ENCODE measurements at regions not wholly inside any gene's neighbourhood (a gene's known extent, or its start where the extent isn't known, plus 50 kb on each side); places are given as distances from the start of the nearest gene placed in this dataset.

- Histone ChIP-seq H3K9me3 (ENCODE audit: control insufficient read depth, insufficient read depth, low read depth, low read length) (no peaks in the 10 kb centered on the region), H3K36me3 (ENCODE audit: control insufficient read depth, insufficient read depth, low read length) (no peaks in the 10 kb centered on the region), H3K27me3 (ENCODE audit: control insufficient read depth, insufficient read depth, low read length) (no peaks in the 10 kb centered on the region), H3K4me3 (ENCODE audit: low read depth in 2 of 2, low read length in 2 of 2) (no peak overlapping the region), H3K27ac (ENCODE audit: low read length) (no peak overlapping the region), H3K4me1 (ENCODE audit: control insufficient read depth, insufficient read depth, low read length) (no peaks in the 10 kb centered on the region)
- BruUV-seq (replicated peaks), result no TSS peak
- DNase-seq (ENCODE audit: low read depth, low spot score) (no peak), ATAC-seq (no peak)
- in situ Hi-C loops (cut with HindIII; ENCODE audit: low pct_unique_long_range_greater_than_20kb, low sequenced_read_pairs) (no loop called here), intact Hi-C loops (cut with micrococcal nuclease; ENCODE audit: unreplicated experiment) (no loop called here)
- POLR2A ChIA-PET, result no interaction called here
- CTCF ChIA-PET, result no interaction called here
- TF ChIP-seq TCF7L2 (IDR thresholded peaks at IDR 0.05; ENCODE audit: low read depth, low read length) (no peak), SIN3A (IDR thresholded peaks at IDR 0.05; ENCODE audit: borderline replicate concordance, insufficient read depth, low read depth, low read length) (no peak), POLR2AphosphoS5 (IDR thresholded peaks at IDR 0.05; ENCODE audit: low read depth, low read length) (no peak)
- TF ChIP-seq, protein P1, sequence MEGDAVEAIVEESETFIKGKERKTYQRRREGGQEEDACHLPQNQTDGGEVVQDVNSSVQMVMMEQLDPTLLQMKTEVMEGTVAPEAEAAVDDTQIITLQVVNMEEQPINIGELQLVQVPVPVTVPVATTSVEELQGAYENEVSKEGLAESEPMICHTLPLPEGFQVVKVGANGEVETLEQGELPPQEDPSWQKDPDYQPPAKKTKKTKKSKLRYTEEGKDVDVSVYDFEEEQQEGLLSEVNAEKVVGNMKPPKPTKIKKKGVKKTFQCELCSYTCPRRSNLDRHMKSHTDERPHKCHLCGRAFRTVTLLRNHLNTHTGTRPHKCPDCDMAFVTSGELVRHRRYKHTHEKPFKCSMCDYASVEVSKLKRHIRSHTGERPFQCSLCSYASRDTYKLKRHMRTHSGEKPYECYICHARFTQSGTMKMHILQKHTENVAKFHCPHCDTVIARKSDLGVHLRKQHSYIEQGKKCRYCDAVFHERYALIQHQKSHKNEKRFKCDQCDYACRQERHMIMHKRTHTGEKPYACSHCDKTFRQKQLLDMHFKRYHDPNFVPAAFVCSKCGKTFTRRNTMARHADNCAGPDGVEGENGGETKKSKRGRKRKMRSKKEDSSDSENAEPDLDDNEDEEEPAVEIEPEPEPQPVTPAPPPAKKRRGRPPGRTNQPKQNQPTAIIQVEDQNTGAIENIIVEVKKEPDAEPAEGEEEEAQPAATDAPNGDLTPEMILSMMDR (IDR thresholded peaks at IDR 0.05), result no peak
- TF ChIP-seq, protein P2, sequence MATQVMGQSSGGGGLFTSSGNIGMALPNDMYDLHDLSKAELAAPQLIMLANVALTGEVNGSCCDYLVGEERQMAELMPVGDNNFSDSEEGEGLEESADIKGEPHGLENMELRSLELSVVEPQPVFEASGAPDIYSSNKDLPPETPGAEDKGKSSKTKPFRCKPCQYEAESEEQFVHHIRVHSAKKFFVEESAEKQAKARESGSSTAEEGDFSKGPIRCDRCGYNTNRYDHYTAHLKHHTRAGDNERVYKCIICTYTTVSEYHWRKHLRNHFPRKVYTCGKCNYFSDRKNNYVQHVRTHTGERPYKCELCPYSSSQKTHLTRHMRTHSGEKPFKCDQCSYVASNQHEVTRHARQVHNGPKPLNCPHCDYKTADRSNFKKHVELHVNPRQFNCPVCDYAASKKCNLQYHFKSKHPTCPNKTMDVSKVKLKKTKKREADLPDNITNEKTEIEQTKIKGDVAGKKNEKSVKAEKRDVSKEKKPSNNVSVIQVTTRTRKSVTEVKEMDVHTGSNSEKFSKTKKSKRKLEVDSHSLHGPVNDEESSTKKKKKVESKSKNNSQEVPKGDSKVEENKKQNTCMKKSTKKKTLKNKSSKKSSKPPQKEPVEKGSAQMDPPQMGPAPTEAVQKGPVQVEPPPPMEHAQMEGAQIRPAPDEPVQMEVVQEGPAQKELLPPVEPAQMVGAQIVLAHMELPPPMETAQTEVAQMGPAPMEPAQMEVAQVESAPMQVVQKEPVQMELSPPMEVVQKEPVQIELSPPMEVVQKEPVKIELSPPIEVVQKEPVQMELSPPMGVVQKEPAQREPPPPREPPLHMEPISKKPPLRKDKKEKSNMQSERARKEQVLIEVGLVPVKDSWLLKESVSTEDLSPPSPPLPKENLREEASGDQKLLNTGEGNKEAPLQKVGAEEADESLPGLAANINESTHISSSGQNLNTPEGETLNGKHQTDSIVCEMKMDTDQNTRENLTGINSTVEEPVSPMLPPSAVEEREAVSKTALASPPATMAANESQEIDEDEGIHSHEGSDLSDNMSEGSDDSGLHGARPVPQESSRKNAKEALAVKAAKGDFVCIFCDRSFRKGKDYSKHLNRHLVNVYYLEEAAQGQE (IDR thresholded peaks at IDR 0.05; ENCODE audit: insufficient read depth in 1 of 2, low read depth in 2 of 2, low read length in 1 of 2), result no peak
Observed at GRCh38 chr4:117623326-117623725, 411.0 kb upstream of the NDST3 start.

DNA sequence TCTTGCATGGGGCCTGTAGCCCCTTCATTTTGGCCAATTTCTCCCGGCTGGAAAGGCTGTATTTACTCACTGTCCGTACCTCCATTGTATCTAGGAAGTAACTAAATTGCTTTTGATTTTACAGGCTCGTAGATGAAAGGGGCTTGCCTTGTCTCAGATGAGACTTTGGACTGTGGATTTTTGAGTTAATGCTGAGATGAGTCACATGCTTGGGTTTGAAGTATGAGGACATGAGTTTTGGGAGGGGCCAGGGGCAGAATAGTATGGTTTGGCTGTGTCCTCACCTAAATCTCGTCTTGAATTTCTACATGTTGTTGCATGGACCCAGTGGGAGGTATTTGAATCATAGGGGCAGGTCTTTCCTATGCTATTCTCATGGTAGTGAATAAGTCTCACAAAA, 407.6 kb upstream of the NDST3 start:
- ATAC-seq (no peak), DNase-seq (ENCODE audit: low read depth, low spot score) (no peak)
- in situ Hi-C loops (cut with HindIII; ENCODE audit: low pct_unique_long_range_greater_than_20kb, low sequenced_read_pairs), result no loop called here

More for the DNA sequence above, 407.6 kb upstream of the NDST3 start:
- no peaks in the 10 kb centered on the region for H3K4me1 ChIP-seq (ENCODE audit: control insufficient read depth, insufficient read depth, low read length)
- no peak overlapping the region for H3K27ac ChIP-seq (ENCODE audit: low read length)
- ChIA-PET POLR2A (no interaction called here), CTCF (no interaction called here)
- TF ChIP-seq, protein P2 (IDR thresholded peaks at IDR 0.05; ENCODE audit: insufficient read depth in 1 of 2, low read depth in 2 of 2, low read length in 1 of 2), result no peak
- TF ChIP-seq, protein P1 (IDR thresholded peaks at IDR 0.05), result no peak
- TF ChIP-seq SIN3A (IDR thresholded peaks at IDR 0.05; ENCODE audit: borderline replicate concordance, insufficient read depth, low read depth, low read length) (no peak), TCF7L2 (IDR thresholded peaks at IDR 0.05; ENCODE audit: low read depth, low read length) (no peak), POLR2AphosphoS5 (IDR thresholded peaks at IDR 0.05; ENCODE audit: low read depth, low read length) (no peak)
- no peak overlapping the region for H3K4me3 ChIP-seq (ENCODE audit: low read depth in 2 of 2, low read length in 2 of 2)
- no TSS peak for BruUV-seq (replicated peaks)
- H3K27me3 ChIP-seq (ENCODE audit: control insufficient read depth, insufficient read depth, low read length), result no peaks in the 10 kb centered on the region
- H3K9me3 ChIP-seq (ENCODE audit: control insufficient read depth, insufficient read depth, low read depth, low read length), result no peaks in the 10 kb centered on the region
- intact Hi-C loops (cut with micrococcal nuclease; ENCODE audit: unreplicated experiment), result no loop called here
- no peaks in the 10 kb centered on the region for H3K36me3 ChIP-seq (ENCODE audit: control insufficient read depth, insufficient read depth, low read length)
